ENCODE measurements at regions not wholly inside any gene's neighbourhood (a gene's known extent, or its start where the extent isn't known, plus 50 kb on each side); places are given as distances from the start of the nearest gene placed in this dataset.

DNA sequence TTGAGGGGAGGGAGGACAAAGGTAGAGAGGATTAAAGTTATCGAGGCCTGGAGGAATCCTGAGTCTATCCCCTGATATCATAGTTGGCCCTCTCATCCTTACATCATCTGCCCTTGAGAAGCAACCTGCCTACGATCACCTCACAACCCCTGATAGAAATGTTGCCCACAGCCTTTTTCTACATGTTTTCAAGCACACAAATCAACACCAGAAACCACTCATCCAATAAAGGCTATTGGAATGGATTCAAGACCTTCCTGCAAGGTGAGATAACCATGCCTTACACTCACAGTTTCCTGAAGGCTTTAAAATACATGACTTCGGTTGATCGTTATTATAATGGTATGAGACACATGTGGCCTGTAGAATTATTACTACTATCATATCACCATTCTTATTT lies 175.7 kb upstream of the EGLN3 start:
- DNase-seq (ENCODE audit: low read depth) = no peak

DNA sequence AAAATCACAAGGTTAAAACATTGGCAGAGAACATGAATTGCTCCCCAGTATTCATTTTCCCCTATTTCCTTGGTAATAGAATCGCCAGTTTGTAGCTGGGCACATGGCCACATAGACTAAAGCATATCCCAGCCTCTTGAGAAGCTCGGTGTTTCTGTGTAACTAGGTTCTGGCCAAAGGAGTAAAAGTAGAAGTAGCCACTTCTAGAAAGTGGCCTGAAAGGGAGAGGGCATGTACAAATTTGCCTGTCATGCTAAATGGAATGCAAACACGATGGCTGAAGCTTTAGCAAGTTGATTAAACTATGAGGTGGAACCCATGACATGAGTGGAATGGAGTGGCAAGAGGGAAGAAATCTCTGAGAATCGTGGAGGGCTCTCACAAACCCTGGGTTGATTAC lies 173.7 kb upstream of the EGLN3 start:
- no peak for DNase-seq (ENCODE audit: low read depth)

DNA sequence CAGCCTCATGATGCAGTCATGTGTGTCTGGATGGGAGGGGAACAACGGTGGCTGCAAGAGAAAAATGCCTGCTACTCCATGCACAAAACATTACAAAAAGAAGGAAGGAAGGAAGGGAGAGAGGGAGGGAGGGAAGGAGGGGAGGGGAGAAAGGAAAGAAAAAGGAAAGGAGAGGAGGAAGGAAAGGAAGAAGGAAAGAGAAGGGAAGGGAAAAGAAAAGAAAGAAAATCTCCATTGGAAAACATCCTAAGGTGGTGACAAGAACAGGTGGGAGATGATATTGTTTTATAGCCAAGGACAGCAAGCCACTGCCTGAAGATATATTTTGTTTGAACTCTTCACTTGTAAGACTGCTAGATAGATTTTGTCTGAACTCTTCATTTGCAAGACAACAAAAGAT lies 171.8 kb upstream of the EGLN3 start:
- DNase-seq (ENCODE audit: low read depth) = no peak

GRCh38 chr14:34122081-34122480 lies 171.2 kb upstream of the EGLN3 start:
- no peak for DNase-seq (ENCODE audit: low read depth)

- no peak for DNase-seq (ENCODE audit: low read depth)
Observed at GRCh38 chr14:34120185-34120977, 169.5 kb upstream of the EGLN3 start.

GRCh38 chr14:34119107-34119858 lies 168.4 kb upstream of the EGLN3 start:
- DNase-seq (ENCODE audit: low read depth) = no peak

DNA sequence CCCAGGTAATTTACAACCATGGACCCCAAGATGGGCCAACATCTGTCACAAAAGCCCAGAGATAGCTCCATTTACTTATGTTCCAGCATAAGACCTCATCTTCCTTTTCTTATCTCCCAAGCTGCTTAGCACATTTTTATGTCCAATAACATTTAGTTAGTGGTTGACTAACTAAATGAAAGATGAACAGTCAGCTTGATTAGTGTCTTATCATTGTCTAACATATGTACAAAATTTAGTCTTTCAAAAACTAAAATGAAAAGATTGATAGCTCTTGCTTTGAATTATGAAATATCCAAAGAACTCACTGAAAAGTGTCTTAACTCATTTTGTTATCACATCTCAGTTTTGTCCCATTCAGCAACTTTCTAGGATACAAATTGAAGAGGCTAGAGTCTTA lies 163.1 kb upstream of the EGLN3 start:
- DNase-seq (ENCODE audit: low read depth) = no peak

GRCh38 chr14:34113005-34113511 lies 162.2 kb upstream of the EGLN3 start:
- no peak for DNase-seq (ENCODE audit: low read depth)

DNA sequence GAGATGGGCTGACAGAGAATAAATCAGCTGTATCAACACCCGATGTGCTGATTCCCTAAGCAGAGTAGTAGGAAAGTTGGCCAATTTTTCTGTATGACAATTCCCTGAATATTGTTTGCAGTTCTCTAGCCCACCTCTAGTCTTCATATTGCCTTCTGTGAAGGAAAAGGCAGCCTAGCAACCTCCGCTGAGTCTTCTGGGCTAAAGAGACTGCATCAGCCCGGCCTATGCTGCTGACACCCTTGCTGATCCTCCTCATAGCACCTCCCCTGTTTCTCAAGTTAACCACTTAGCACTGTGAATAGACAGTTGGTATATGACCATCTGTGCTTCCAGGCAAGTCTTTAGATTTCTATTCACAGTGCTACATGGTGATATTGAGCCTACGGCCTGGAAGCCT lies 161.1 kb upstream of the EGLN3 start:
- DNase-seq (ENCODE audit: low read depth) = no peak

GRCh38 chr14:34111505-34111904 lies 160.6 kb upstream of the EGLN3 start:
- no peak for DNase-seq (ENCODE audit: low read depth)

DNA sequence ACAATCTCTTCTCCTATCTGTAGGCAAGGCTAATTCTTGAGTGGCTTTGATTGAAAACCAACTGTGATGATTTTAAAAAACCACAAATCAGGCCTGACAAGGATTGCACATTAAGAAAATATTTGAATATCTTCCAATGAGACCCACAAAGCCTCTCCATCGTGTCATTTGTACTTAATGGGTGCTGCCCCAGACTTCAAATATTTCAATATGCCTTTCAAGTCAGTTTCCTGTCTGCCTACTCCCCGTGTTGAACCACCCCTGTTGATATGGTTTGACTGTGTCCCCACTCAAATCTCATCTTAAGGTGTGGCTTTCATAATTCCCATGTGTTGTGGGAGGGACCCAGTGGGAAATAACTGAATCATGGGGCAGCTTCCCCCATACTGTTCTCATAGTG lies 159.7 kb upstream of the EGLN3 start:
- DNase-seq (ENCODE audit: low read depth) = no peak

DNA sequence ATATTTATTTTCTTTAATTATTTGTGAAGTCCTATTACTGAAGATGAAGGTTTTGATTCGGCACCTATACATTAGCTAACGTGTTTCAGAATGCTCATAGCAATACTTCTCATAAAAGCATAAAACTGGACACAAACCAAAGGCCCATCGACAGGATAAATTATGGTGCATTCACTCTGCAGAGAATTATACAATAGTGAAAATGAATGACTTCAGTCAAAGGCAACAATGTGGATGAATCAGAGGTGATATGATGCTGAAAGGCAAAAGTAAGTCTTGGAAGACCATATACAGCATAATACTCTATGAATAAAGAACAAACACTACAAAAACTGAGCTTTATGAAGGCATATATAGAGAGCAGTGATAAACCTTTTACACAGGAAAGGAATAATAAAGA lies 156.6 kb upstream of the EGLN3 start:
- no peak for DNase-seq (ENCODE audit: low read depth)

GRCh38 chr14:34106310-34106709 lies 155.4 kb upstream of the EGLN3 start:
- DNase-seq (ENCODE audit: low read depth) = no peak

DNA sequence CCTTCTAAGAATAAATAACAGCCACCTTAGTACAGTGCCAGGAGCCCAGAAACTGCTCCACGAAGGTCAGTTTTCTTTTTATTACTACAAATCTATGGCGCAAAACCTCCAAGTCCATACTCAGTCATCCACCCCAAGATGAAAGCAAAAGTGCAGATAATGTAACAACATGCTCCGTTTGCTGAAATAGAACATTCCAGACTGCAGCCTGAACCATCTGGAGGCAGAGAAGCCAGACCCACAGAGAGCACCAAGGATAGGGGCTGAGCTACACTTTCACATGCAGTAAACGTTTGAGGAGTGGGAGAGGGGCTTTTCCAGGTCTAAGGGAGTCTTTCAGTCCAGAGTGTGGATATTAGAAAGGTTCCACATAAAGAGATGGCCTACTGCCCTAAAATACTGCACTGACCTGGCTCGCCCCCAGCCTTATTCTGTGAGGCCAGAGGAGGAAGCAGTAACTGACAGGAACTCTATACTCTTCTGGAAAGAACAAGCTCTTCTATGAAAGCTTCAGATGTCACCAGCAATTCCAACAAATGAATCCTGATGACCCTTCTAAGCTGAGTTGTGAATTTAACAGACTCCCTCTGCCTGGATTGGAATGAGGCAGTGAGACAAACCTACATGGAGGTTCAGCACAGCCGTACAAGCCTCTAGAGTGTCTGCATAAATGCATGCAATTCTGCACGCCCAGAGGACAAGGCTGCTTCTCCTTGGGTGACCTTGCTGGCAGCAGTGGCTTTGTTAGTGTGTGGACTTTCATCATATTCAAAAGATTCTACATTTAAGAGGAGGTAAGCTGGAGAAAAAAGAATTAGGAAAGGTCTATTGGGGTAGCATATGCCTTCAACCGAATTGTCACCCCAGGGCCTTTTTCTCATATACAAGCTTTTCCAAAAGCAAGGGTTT lies 153.9 kb upstream of the EGLN3 start:
- DNase-seq (ENCODE audit: low read depth) = no peak

DNA sequence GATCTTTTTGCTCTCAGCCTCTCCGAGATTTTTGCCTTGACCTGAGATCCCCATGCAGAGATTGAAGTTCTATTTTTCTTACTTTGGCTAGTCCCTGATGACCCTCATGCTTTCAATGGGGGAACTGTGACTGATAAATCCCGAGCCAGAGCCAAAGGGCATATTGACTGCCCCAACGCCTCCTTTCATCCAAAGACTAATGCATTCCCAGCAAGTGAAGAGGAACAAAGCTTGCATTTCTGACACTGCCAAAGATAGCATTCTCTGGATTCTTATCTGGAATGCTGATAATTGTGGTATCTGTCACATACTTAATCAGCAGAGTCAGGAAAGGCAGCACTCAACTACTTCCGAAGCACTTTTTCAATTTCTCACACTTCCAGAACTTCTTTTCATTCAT lies 152.3 kb upstream of the EGLN3 start:
- DNase-seq (ENCODE audit: low read depth) = no peak

- no peak for DNase-seq (ENCODE audit: low read depth)
Observed at GRCh38 chr14:34099635-34100034, 148.8 kb upstream of the EGLN3 start.

DNA sequence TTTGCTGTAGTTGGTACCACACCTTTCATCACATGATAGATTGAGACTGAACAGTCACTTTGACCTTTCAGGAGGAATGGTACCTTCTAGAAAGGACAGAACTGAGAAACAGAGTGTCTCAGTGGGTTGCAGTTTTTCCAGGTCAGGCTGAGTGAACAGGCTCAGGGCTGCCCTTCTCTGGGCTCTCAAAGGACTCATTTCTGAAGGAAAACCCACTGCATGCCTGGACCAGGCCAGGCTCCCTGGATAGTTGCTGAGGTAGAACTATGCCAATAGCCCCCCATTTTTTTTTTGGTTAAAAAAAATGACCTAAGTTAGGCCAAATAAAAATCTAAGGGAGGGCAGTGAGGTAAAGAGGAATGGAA lies 148.1 kb upstream of the EGLN3 start:
- no peak for DNase-seq (ENCODE audit: low read depth)

DNA sequence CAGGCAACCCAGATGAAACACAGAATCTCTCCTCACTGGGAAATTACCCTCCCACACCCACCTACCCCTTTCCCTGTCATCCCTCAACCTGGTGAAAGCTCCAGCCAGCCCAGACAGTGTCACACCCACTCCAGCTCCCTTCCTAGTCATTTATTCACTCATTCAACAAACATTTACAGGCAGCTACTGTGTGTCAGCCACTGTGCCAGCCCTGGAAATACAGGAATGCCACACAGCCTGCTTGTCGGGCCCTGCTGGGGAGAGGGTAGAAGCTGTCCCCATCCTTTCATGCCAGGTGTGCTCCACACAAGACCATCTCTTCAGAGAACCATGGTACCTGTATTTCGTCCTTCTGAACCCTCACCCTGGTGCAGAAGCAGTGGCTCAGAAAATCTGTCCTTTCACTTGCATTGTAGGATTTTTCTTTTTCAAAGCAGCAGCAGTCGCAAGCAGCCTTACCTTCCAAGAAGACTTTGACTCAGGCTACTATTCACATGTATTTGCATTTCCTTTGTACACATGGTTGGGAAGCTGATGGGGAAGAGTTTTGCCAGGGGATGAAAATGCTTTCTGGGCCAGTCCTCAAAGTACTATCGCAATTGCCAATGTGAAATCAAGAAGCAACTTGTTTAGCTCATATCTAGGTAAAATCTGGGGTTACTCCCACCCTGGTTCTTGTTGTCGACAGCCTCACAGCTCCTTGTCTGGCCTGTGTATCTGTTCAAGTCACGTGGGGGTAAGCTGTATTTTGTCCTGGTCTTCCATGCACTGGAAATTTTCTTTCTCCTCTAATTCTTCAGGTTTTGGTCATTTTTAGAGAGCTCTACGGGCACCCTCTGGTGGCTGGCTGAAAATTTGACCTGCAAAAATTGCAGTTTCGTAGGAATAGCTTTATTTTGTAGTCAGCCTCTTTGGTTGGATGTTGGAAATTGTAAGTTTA lies 147.4 kb upstream of the EGLN3 start:
- no peak for DNase-seq (ENCODE audit: low read depth)

DNA sequence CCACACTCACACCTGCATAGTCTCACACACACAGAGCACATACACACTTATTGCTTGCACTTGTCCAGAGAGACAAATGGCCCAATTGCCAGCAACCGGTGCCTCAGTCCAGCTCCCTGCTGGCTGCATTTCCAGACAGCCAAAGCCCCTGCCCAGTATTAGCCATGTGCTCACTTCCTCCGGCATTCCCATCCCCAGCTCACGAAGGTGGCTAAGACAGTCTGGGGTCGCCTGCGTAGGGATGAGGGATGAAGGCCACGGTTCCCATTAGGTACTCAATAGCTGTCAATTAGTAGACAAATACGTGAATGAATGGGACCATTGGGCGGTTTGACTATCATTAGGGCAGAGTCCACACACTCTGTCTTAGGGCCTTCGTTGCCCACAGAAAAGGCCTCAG lies 146.8 kb upstream of the EGLN3 start:
- no peak for DNase-seq (ENCODE audit: low read depth)

- DNase-seq (ENCODE audit: low read depth) = no peak
Observed at GRCh38 chr14:34094384-34094783, 143.5 kb upstream of the EGLN3 start.

DNA sequence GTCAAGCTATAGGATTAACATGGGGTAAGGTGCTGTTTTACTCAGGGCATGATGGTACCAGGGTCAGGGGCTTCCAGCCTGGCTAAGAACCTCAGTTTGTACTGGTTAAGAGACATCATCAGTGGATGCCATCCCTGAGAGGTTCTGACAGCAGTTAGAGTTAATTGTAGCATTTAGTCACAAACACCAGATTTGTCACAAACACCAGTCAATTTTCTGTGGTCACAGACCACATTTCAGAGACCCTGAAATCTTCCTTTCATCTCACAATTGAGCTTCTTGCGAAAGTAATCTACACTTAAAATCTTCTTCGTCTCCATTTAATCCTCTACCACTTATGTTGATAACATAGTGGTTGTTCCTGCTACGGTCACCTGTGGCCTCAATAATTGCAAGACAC lies 143.0 kb upstream of the EGLN3 start:
- DNase-seq (ENCODE audit: low read depth) = no peak
